GM23338 (cell line): ENCODE measurements at regions not wholly inside any gene's neighbourhood (a gene's known extent, or its start where the extent isn't known, plus 50 kb on each side); places are given as distances from the start of the nearest gene placed in this dataset.

Source experiments
- ATAC-seq: fragments of 200-7000 bp; cut with Tn5 transposase; 3 replicates; pipeline ENCODE4 v1.9.1; 2020
- DNase-seq: peaks from one replicate; pipeline ENCODE4 v3.0.0-alpha.2; 2015; ENCODE audit warnings: low spot score
- H2AFZ ChIP-seq: fragments of 200-600 bp; sonication (generic); 2 replicates; pipeline ENCODE4 v1.8.0; 2016; ENCODE audit warnings: antibody characterized with exemption, mild to moderate bottlenecking, moderate library complexity
- H3F3A ChIP-seq: fragments of 200-600 bp; sonication (generic); replicated peaks from 2 replicates; pipeline ENCODE4 v1.8.0; 2017; ENCODE audit warnings: antibody characterized with exemption, mixed run types, low read depth
- H3K27ac ChIP-seq: fragments of 200-600 bp; sonication (generic); 2 replicates; pipeline ENCODE4 v1.6.1; 2016; ENCODE audit warnings: low read depth
- H3K27me3 ChIP-seq: fragments of 200-600 bp; sonication (generic); 2 replicates; pipeline ENCODE4 v1.8.0; 2016; ENCODE audit warnings: mild to moderate bottlenecking, mixed run types, moderate library complexity; ENCODE audit not compliant: insufficient read depth
- H3K36me3 ChIP-seq: fragments of 200-600 bp; sonication (generic); 2 replicates; pipeline ENCODE4 v1.8.0; 2016; ENCODE audit warnings: mild to moderate bottlenecking; ENCODE audit not compliant: insufficient read depth
- H3K4me1 ChIP-seq: fragments of 200-600 bp; sonication (generic); 2 replicates; pipeline ENCODE4 v1.8.0; 2016; ENCODE audit warnings: mild to moderate bottlenecking, moderate library complexity; ENCODE audit not compliant: insufficient read depth
- H3K4me2 ChIP-seq: fragments of 200-600 bp; sonication (generic); 2 replicates; pipeline ENCODE4 v1.7.1; 2017; ENCODE audit warnings: mixed run types
- H3K4me3 ChIP-seq: fragments of 200-600 bp; sonication (generic); 2 replicates; pipeline ENCODE4 v1.6.1; 2016; ENCODE audit warnings: mixed run types
- H3K79me2 ChIP-seq: fragments of 200-600 bp; sonication (generic); replicated peaks from 2 replicates; pipeline ENCODE4 v1.8.0; 2017; ENCODE audit warnings: mild to moderate bottlenecking; ENCODE audit not compliant: insufficient read depth
- H3K9me2 ChIP-seq: fragments of 200-600 bp; sonication (generic); 2 replicates; pipeline ENCODE4 v1.8.0; 2017; ENCODE audit not compliant: insufficient read depth
- H4K20me1 ChIP-seq: fragments of 200-600 bp; sonication (generic); replicated peaks from 2 replicates; pipeline ENCODE4 v1.8.0; 2017; ENCODE audit warnings: mild to moderate bottlenecking; ENCODE audit not compliant: insufficient read depth
- H3K27ac Mint-ChIP-seq: 2 replicates; pipeline ENCODE4 v1.8.0; 2020; ENCODE audit warnings: inconsistent platforms, mild to moderate bottlenecking, moderate library complexity, mixed read lengths
- H3K27me3 Mint-ChIP-seq: 3 replicates; pipeline ENCODE4 v1.8.0; 2022; ENCODE audit warnings: low read depth, mild to moderate bottlenecking, moderate library complexity, mixed read lengths, inconsistent platforms; ENCODE audit not compliant: insufficient read depth, poor library complexity
- H3K36me3 Mint-ChIP-seq: 3 replicates; pipeline ENCODE4 v1.8.0; 2021; ENCODE audit warnings: low read depth, mild to moderate bottlenecking, inconsistent platforms, moderate library complexity, mixed read lengths
- H3K4me1 Mint-ChIP-seq: 3 replicates; pipeline ENCODE4 v1.8.0; 2020; ENCODE audit warnings: mild to moderate bottlenecking, inconsistent platforms, mixed read lengths
- H3K4me3 Mint-ChIP-seq: 3 replicates; pipeline ENCODE4 v1.8.0; 2021; ENCODE audit warnings: moderate library complexity, mild to moderate bottlenecking, inconsistent platforms, mixed read lengths
- H3K9me3 Mint-ChIP-seq: 3 replicates; pipeline ENCODE4 v1.8.0; 2020; ENCODE audit warnings: moderate library complexity, mild to moderate bottlenecking, inconsistent platforms, mixed read lengths
- CREB1 ChIP-seq: fragments of 250-450 bp; sonication (Bioruptor Pico); IDR thresholded peaks from 2 replicates; pipeline ENCODE4 v1.5.0; 2020; ENCODE audit warnings: low read depth, mild to moderate bottlenecking, moderate library complexity
- CTCF ChIP-seq, 2 experiments: fragments of 200-600 bp in 1 of 2; sonication (generic) in 1 of 2; conservative IDR thresholded peaks; 2 replicates each; pipeline versions ENCODE4 v1.5.1 to v1.6.1; 2016 to 2017; ENCODE audit warnings: antibody characterized with exemption in 2 of 2, low read depth in 2 of 2, mild to moderate bottlenecking in 2 of 2, moderate library complexity in 1 of 2
- ETS1 ChIP-seq: IDR thresholded peaks from 2 replicates; pipeline ENCODE4 v1.6.1; 2016; ENCODE audit warnings: antibody characterized with exemption
- EZH2 ChIP-seq: fragments of 200-600 bp; sonication (generic); IDR thresholded peaks from one replicate; pipeline ENCODE4 v1.8.0; 2017; ENCODE audit warnings: antibody characterized with exemption, mild to moderate bottlenecking, low read depth; ENCODE audit not compliant: unreplicated experiment
- EZH2phosphoT487 ChIP-seq: fragments of 200-600 bp; sonication (generic); IDR thresholded peaks from one replicate; pipeline ENCODE4 v1.8.1; 2018; ENCODE audit warnings: antibody characterized with exemption; ENCODE audit not compliant: unreplicated experiment
- JUNB ChIP-seq: IDR thresholded peaks from one replicate; pipeline ENCODE4 v1.6.1; 2016; ENCODE audit warnings: antibody characterized with exemption; ENCODE audit not compliant: unreplicated experiment
- NANOG ChIP-seq: IDR thresholded peaks from 2 replicates; pipeline ENCODE4 v1.6.1; 2016; ENCODE audit warnings: antibody characterized with exemption, borderline replicate concordance
- POLR2AphosphoS5 ChIP-seq: IDR thresholded peaks from 2 replicates; pipeline ENCODE4 v1.6.1; 2016; ENCODE audit warnings: antibody characterized with exemption, low read depth
- STAT1 ChIP-seq: IDR thresholded peaks from one replicate; pipeline ENCODE4 v1.6.1; 2016; ENCODE audit warnings: antibody characterized with exemption; ENCODE audit not compliant: unreplicated experiment
- ZNF114 ChIP-seq: fragments of 250-450 bp; sonication (Bioruptor Pico); IDR thresholded peaks from 2 replicates; pipeline ENCODE4 v1.5.0; 2020; ENCODE audit warnings: mild to moderate bottlenecking, moderate library complexity
- ZNF331 ChIP-seq: fragments of 250-450 bp; sonication (Bioruptor Pico); IDR thresholded peaks from 2 replicates; pipeline ENCODE4 v1.5.0; 2020; ENCODE audit warnings: low read depth, mild to moderate bottlenecking, moderate library complexity
- ZNF462 ChIP-seq: fragments of 250-450 bp; sonication (Bioruptor Pico); IDR thresholded peaks from 2 replicates; pipeline ENCODE4 v1.5.0; 2020; ENCODE audit warnings: mild to moderate bottlenecking, moderate library complexity
- TF ChIP-seq, protein P1 (sequence below): IDR thresholded peaks from one replicate; pipeline ENCODE4 v1.6.1; 2018; ENCODE audit warnings: antibody characterized with exemption; ENCODE audit not compliant: unreplicated experiment

- Histone ChIP-seq H3K4me1 (0 out of 2 replicates have a peak, but pooled peaks cover 4% of the 10 kb centered on the region), H4K20me1 (no peaks in the 10 kb centered on the region), H3K79me2 (no peaks in the 10 kb centered on the region), H3K4me2 (no peak overlapping the region), H3K9me2 (peaks cover 9% of the 10 kb centered on the region; the same call in 1 of the 2 replicates), H3K27ac (no peak overlapping the region), H3K36me3 (no peaks in the 10 kb centered on the region), H3K4me3 (no peak overlapping the region), H3K27me3 (no peaks in the 10 kb centered on the region), H2AFZ (no peak overlapping the region; the same call in 1 of the 2 replicates), H3F3A (no peaks in the 10 kb centered on the region)
- H3K27me3 Mint-ChIP-seq = peaks cover 6% of the 10 kb centered on the region
- TF ChIP-seq EZH2phosphoT487 (no peak), STAT1 (no peak), POLR2AphosphoS5 (no peak), ZNF114 (CRISPR knock-in tag) (no peak), EZH2 (no peak), NANOG (no peak), CREB1 (no peak), CTCF (conservative IDR thresholded peaks at IDR 0.05; ENCODE audit: low read depth in 2 of 2) (no peak), ZNF462 (CRISPR knock-in tag) (no peak), ETS1 (no peak), JUNB (no peak), ZNF331 (CRISPR knock-in tag) (no peak)
- TF ChIP-seq, protein P1, sequence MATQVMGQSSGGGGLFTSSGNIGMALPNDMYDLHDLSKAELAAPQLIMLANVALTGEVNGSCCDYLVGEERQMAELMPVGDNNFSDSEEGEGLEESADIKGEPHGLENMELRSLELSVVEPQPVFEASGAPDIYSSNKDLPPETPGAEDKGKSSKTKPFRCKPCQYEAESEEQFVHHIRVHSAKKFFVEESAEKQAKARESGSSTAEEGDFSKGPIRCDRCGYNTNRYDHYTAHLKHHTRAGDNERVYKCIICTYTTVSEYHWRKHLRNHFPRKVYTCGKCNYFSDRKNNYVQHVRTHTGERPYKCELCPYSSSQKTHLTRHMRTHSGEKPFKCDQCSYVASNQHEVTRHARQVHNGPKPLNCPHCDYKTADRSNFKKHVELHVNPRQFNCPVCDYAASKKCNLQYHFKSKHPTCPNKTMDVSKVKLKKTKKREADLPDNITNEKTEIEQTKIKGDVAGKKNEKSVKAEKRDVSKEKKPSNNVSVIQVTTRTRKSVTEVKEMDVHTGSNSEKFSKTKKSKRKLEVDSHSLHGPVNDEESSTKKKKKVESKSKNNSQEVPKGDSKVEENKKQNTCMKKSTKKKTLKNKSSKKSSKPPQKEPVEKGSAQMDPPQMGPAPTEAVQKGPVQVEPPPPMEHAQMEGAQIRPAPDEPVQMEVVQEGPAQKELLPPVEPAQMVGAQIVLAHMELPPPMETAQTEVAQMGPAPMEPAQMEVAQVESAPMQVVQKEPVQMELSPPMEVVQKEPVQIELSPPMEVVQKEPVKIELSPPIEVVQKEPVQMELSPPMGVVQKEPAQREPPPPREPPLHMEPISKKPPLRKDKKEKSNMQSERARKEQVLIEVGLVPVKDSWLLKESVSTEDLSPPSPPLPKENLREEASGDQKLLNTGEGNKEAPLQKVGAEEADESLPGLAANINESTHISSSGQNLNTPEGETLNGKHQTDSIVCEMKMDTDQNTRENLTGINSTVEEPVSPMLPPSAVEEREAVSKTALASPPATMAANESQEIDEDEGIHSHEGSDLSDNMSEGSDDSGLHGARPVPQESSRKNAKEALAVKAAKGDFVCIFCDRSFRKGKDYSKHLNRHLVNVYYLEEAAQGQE = no peak
- H3K4me1 Mint-ChIP-seq = peaks cover 5% of the 10 kb centered on the region
- DNase-seq (no peak), ATAC-seq (no peak)
- no peaks in the 10 kb centered on the region for H3K9me3 Mint-ChIP-seq
- H3K36me3 Mint-ChIP-seq = no peaks in the 10 kb centered on the region
- no peak overlapping the region for H3K4me3 Mint-ChIP-seq
- H3K27ac Mint-ChIP-seq = no peak overlapping the region
Observed at GRCh38 chr20:22814471-22815205, 220.5 kb upstream of the SSTR4 start.
